ENCODE measurements at regions not wholly inside any gene's neighbourhood (a gene's known extent, or its start where the extent isn't known, plus 50 kb on each side); places are given as distances from the start of the nearest gene placed in this dataset.

DNA sequence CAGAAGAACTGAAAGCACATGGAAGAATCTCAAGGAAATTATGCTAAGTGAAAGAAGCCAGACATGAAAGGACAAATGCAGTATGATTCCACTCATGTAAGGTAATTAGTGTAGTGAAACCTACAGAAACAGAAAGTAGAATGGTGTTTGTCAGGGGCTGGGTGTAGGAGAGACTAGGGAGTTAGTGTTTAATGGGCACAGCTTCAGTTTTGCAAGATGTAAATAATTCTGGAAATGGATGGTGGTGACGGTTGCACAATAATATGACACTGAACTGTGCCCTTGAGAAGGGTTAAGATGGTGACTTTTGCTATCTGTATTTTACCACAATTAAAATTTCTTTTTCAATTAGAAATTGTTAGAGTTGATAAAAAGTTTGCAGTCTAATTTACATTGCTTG, 157.3 kb upstream of the ADCY1 start:
- TF ChIP-seq, protein P1, sequence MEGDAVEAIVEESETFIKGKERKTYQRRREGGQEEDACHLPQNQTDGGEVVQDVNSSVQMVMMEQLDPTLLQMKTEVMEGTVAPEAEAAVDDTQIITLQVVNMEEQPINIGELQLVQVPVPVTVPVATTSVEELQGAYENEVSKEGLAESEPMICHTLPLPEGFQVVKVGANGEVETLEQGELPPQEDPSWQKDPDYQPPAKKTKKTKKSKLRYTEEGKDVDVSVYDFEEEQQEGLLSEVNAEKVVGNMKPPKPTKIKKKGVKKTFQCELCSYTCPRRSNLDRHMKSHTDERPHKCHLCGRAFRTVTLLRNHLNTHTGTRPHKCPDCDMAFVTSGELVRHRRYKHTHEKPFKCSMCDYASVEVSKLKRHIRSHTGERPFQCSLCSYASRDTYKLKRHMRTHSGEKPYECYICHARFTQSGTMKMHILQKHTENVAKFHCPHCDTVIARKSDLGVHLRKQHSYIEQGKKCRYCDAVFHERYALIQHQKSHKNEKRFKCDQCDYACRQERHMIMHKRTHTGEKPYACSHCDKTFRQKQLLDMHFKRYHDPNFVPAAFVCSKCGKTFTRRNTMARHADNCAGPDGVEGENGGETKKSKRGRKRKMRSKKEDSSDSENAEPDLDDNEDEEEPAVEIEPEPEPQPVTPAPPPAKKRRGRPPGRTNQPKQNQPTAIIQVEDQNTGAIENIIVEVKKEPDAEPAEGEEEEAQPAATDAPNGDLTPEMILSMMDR (IDR thresholded peaks at IDR 0.05; ENCODE audit: insufficient read depth, low read length) = no peak
- TF ChIP-seq SPI1 (IDR thresholded peaks at IDR 0.05; ENCODE audit: borderline replicate concordance, low read depth) (no peak), POLR2AphosphoS5 (IDR thresholded peaks at IDR 0.05; ENCODE audit: low read depth) (no peak)
